Activated CD8-positive, alpha-beta memory T cell treated with anti-CD3 and anti-CD28 coated beads for 1 hour (primary cell): ENCODE measurements at regions not wholly inside any gene's neighbourhood (a gene's known extent, or its start where the extent isn't known, plus 50 kb on each side); places are given as distances from the start of the nearest gene placed in this dataset.

Source experiments
- DNase-seq, 2 donors: peaks; one replicate each; pipeline ENCODE4 v3.0.0-alpha.2; 2020; ENCODE audit warnings: low read depth in 1 of 2; ENCODE audit errors: extremely low read depth in 1 of 2

GRCh38 chr9:121550041-121550440, 50.4 kb upstream of the GGTA1 start:
- DNase-seq: no peak

DNA sequence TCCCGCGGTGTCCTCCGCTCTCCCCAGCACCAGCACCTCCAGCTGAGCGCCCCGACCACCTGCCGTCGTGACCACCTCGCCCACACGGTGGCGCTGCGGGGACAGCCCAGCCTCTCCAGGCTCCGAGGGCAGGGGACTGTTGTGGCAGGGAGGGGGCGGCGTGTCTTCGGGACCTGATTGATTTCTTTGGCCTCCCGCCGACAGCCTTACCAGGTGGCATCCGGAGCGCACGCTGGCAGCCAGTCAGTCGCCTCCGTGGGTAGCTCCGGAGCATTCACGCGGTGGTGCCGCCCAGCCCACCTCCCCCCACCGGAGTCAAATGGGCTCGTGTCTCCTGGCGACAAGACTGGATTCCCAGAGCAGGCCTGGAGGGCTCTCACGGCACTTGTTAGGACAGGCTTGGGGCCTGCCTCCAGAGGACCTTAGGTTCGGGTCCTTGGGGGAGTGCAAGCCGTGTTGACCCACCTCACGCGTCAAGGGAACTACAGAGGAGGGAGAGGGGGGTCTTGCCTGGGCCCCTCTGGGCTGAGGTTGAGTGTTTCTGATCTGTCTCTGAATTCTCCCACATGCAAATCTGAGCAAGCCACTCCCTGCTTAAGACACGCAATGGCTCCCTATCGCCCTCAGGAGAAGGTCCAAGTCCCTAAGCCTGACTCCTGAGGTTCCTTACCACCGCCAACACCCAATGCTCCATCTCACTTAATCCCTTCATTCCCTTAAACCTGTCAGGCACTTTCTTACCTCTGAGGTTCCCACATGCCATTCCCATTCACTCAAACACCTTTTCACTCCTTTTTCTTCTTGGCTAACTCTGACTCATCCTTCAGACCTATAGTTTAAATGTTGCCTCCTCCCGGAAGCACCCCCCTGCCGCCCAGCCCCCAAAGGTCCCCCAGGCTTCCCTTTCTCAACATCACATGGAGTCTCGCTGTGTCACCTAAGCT, 51.2 kb upstream of the GGTA1 start:
- peak; percentile 16 to 49 for DNase-seq

DNA sequence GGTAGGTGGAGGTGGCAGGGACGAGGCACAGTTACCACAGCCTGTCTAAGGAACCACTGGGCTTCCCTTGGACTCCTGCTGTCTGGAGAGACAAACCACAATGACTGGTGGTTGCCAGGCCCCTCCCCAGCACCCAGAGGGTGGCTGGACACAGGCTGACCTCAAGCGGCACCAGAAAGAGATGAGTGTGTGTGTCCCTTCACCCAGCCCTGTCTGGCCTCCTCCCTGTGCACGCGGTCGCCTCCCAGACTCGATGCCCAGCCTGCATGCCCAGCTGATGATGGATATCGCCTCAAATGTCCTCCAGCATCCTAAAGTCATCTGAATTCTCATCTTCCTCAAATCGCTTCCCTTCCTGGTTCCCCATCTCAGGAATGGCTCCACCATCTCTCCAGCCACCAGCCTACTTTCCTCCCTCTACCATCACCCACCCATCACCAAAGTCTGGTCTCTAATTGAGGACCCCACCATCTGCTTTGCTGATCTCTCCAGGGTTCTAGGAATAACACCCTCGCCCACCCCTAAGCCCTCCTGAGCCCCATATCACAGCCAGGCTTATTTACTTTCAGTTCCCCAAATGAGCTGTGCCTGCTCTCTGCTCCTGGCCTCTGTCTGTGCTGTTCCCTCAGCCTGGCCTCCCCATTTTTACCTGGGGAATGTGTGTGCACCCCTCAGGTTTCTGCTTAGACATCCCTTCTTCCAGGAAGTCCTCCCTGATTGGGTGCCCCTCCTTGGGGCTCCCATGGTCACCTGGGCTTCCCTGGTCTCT, 52.5 kb upstream of the GGTA1 start:
- DNase-seq: no peak

DNA sequence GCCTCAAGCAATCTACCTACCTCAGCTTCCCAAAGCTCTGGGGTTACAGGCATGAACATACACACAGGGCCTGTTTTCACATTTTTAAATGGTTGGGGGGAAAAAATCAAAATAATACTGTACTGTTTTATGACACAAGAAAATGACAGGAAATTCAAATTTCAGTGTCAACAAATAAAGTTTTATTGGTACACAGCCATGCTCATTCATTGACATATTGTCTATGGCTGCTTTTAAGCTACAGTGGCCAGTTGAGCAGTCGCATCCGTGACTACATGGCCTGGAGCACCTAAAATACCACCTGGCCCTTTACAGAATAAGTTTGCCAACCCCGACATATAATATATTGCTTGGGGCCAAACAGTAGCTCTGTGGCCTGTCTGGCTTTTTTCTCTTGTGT, 56.4 kb upstream of the GGTA1 start:
- DNase-seq: no peak

DNA sequence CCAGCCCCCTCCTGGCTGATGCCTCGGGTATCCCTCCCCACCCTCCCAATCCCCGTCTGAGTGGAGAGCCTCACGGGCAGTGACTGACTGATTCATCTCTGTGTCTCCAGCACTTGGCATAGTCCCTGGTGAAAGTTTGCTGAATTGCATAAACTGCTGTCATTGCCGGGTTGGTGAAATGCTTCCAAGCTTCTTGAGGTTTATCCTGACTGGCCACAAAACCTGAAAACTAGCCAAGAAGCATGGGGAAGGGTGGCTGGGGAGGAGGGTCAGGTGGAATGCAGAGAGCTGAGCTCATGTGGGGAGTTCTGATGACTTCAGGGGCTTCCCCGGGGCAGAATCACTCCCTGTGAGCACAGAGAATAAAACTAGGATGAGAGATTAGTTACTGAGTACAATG, 56.9 kb upstream of the GGTA1 start:
- no peak for DNase-seq

DNA sequence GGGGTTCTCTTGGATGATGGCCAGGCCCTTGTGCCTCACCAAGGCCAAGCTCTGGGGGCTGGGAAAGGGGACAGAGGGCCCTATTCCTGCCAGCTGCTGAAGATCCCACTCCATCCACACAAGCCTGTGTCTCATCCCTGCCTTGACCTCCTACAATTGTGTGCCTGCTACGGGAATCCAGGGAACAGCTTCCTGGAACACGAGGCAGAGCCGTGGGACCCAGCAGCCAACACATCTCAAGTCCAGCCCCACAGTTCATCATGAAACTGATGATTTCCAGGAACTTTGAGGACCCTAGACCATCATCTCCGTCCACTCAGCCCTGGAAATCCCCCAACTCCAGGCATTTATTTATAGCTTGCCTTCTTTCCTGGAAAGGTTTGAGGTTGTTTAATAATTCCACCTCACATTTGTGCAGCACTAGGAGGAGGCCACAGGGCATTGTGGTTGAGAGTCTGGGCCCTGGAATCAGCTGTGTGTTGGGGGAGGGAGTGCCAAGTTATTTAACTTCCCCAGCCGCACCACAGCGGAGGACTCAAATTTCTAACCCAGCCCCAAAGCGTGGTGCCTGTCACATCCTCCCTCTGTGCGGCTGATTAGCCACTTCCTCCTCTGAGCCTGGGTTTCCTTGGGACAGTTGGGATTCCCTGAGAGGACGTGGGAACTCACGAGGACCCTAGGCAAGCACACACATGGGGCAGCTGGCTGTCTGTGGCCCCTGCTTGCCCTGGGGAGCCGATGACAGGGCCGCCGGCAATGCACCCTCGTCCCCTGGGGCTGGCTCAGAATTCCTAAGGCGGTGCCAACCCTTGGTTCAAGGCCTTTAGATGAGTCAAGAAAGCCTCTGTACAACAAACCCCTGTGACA, 58.2 kb upstream of the GGTA1 start:
- DNase-seq: no peak

DNA sequence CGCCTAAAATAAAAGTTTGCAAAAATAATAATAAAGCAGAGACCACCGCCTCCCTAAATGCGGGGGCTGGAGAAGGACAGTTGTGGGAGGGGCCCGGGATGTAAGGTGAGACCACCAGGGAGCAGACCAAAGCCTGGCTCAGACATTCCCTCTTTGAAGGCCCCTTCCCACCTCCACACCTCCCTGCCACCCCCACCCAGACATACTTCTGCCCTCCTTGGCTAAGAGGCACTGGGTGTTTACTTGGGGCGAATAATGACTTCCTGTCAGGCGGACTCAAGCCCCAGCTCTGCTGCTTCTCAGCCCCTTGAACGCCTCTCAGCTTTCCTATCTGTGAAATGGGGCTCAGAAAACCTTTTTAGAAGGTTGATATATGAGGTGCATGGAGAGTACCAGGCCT, 58.8 kb upstream of the GGTA1 start:
- no peak for DNase-seq

GRCh38 chr9:121559183-121559582, 59.5 kb upstream of the GGTA1 start:
- no peak for DNase-seq

DNA sequence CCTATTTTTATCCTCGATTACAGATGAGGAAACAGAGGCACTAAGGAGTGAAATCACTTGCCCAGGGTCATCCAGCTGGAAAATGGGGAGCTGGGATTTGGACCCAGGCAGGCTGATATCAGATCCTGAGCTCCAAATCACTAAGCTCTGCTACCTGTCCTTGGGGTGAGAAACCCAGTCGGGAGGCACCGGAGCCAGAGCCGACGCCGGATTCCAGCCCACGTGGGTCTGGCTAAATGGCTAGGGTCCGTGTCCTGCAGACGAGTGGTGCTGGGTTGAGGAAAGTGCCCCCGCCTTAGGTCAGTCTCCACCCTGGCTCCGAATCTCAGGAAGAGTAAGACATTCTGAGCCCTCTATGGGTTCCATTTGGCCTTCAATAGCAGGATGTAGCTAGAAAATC, 61.3 kb upstream of the GGTA1 start:
- DNase-seq: no peak

DNA sequence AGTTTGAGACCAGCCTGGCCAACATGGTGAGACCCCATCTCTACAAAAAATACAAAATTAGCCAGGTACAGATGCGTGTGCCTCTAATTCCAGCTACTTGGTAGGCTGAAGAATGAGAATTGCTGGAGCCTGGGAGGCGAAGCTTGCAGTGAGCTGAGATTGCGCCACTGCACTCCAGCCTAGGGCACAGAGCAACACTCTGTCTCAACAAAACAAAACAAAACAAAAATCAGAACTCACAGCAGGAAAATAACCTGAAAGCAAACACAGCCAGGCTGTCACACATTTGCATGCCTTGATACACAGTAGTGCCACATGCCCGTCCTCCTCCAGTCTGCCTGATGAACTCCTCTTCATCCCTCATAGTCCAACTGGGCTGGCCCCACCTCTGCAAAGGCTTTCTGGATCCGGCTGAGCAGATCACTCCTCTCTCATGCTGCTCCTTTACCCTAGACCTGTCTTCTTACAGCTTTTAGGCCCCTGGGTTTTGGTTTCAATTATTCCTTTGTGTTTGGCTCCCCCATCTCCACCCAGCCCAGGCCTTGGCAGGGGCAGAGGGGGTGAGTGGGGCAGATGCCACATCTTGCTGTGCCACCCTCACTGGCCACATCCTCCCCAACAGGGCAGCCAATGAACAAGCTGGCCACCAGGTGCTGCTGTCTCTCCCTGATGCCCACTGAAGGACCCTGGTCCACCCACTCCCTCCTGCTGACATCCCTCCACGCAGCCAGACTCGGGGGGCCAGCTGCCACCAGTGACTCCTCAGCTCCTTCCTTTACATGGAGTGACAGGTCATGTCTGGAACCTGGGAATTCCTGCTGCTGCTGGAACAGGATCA, 62.0 kb upstream of the GGTA1 start:
- DNase-seq: no peak

DNA sequence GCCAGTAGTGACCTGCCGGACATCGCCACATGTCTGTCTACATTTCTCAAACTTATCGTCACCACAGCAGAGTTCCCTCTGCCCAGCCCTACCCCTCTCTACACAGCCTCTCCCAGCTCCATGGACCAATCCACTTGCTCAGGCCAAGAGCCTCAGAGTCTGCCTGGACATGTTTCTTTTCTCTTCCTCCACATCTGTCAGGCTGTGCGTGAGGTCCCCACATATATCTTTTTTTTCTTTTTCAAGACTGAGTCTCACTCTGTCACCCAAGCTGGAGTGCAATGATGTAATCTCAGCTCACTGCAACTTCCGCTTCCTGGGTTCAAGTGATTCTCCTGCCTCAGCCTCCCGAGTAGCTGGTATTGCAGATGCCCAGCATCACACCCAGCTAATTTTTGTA, 62.7 kb upstream of the GGTA1 start:
- DNase-seq: no peak

DNA sequence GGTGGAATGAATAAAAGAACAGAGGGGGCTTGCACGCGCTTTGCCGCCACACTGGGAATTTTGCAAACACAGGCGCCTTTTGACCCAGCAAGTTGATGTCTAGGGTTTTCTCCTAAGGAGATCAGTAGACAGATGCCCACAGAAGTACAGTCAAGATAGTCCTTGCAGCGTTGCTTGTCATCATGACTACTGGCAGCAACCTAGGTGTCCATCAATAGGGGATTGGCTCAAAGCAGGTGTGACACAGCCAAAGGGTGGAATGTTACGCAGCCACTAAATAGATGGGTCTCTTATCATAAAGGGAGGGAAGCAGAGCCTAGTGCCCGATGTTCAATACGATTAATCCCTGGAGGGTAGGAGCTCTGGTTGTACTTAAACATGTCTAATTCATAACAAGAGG, 63.8 kb upstream of the GGTA1 start:
- no peak for DNase-seq

DNA sequence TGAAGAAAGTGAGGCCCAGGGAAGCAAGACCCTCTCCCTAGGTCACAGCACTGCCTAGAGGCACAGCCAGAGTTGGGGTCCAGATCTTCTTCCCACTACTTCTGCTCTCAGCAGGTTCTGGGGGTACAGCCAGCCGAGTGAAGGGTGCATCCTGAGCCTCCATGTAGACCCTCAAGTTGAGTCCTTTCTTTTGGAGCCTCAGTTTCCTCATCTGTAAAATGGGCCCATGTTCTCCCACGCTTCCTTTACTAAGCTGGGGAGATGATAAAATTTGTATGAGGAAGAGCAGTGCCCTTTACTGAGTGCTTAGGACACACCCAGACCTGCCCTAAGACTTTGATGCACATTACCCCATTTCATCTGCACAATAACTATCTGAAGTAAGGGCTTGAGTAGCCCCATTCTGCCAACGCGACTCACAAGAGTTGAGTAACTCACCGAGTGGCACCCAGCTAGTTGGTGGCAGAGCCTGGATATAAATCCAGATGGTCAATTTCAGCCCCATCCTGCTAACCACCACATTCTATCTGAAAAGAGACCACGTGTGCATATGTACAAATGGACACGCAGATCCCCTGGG, 64.3 kb upstream of the GGTA1 start:
- DNase-seq: no peak

DNA sequence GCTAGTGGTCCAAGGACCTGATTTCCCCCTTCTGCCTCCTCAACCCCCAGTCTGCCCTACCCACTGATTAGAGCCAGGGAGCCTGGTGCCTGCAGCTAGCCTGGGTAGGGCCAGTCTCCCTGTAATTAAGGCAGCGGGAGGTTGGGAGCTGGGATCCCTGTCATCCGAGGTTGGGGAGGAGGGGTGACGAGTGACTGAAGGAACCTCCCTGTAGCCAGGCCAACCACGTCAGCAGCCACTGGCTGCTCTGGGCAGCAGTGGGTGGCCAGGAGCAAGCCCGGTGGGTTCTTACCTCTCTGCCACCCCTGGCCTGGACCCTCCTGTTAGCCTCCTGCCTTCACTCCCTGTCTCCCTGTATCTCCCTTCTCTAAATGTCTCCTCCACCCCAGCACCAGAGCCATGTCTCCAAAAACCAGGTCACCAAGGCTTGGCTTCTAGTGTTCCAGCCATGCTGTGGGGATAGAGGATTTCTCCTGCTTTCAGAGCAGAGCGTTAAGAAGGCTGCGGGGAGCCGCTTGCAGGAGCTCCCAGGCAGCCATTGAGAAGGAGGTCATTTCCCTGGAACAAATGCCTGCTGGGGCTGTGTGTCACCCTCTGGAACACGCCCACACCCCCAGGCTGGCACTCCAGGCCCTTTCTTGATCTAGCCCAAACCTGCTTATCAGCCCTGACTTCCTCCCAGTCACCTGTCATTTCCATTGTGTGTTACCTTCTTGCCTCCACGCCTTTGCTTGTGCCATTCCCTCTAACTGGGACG, 65.0 kb upstream of the GGTA1 start:
- DNase-seq: no peak

DNA sequence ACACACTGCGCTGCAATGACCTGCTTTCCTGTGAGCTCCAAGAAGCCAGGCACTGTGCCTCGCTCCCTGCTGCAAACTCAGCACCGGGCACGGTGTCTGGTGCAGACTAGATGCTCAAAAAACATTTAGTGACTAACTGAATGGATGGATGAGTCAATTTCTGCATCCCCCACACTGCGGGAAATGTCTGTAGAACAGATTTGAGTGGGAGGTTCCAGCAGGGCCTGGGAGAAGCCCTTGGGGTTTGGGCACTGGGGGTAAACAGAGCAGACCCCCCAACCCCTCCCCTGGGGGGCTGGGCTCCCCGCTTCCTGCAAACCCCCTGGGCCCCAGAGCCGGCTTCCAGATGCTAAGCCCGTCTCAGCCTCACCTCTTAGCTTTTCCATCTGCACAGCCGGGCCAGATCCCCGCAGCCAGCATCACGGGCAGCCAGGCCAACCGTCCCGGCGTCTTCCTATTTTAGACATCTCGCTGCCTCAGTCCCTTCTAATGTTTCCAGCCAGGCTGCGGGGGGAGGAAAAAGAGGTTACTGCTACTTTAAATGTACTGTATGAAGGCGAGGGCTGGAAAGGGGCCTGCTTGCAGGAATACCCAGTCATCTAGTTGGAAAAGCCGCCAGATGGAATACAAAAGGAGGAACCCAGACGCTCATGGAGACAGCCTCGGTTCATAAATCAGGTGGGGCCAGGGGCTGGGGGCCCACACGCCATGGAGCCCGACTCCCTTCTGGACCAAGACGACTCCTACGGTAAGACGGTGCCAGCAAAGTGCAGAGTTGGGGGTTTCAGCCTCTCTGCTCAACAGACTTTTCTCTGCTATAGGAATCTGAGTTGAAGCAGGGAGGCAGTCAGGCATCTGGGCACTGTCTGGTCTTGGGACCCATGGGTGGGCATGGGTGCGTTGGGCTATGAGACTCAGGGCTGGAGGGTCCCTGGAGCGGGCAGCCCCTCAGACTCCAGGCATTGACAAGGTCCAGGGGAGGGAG, 67.1 kb upstream of the GGTA1 start:
- no peak for DNase-seq

DNA sequence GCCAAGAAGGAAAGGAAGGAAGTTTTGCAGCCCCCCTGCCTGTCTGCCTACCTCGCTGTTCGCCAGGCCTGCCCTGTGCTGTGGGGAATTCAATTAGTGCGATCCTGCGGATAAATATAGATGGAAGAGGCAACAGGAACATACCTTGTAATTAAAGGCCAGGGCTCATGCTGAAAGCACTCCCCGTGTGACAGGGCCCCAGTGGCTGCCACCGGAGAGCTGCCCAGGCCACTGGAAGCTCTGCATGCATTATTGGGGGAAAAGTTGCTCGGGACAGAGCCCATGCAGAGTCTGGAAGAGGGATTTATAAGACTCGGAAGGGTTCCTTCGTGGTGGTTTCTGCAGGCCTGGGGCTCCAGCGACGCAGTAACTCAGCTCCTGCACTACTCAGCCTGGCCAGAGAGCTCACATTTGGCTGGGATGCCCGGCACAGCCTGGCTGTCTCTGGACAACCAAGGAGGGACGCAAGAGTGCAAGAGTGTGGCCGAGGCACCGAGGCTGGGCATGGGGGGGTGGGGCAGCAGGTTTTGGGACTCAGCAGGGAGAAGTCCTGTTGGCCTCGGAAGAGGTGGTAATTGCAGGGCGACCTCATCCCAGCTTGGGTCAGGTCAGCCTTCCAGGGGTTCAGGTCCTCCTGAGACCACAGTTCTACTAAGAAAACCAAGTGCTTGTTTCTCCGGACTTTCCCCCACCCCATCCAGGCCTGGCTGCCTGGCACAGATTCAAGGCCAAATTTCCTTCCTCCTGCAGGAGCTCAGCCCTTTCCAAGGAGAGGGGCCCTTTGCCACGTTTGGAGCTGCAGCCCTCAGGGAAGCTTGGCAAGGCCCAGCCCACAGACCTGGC, 68.1 kb upstream of the GGTA1 start:
- no peak for DNase-seq
